Upper lobe of left lung (tissue), 6 donors: ENCODE measurements at regions not wholly inside any gene's neighbourhood (a gene's known extent, or its start where the extent isn't known, plus 50 kb on each side); places are given as distances from the start of the nearest gene placed in this dataset.
"Not testable (repeated sequence)": the region's sequence is repeated elsewhere in the genome, so short reads cannot be mapped to it uniquely, and the experiment has no call there.

ENCODE experiments used
- ATAC-seq, 2 donors: fragments of 200-7000 bp; cut with Tn5 transposase; one replicate each; pipeline ENCODE4 v1.9.1; 2022; ENCODE audit warnings: mild to moderate bottlenecking in 2 of 2, moderate library complexity in 2 of 2; ENCODE audit not compliant: low FRiP score in 2 of 2
- DNase-seq, 2 donors: peaks; one replicate each; pipeline ENCODE4 v3.0.0-alpha.2; 2019 to 2020
- H3K27ac ChIP-seq, 4 donors: fragments of 200-600 bp; sonication (generic); one replicate each; pipeline ENCODE4 v1.5.1; 2016 to 2019
- H3K27me3 ChIP-seq, 4 donors: fragments of 200-600 bp; sonication (generic); one replicate each; pipeline ENCODE4 v1.5.1; 2017 to 2019
- H3K36me3 ChIP-seq, 4 donors: fragments of 200-600 bp; sonication (generic); one replicate each; pipeline ENCODE4 v1.5.1; 2016 to 2019
- H3K4me1 ChIP-seq, 4 donors: fragments of 200-600 bp; sonication (generic); one replicate each; pipeline ENCODE4 v1.5.1; 2018 to 2019
- H3K4me3 ChIP-seq, 4 donors: fragments of 200-600 bp; sonication (generic); one replicate each; pipeline ENCODE4 v1.5.1; 2017 to 2019; ENCODE audit warnings: mild to moderate bottlenecking in 2 of 4, moderate library complexity in 1 of 4
- H3K9me3 ChIP-seq, 4 donors: fragments of 200-600 bp; sonication (generic); one replicate each; pipeline ENCODE4 v1.5.1; 2018 to 2019
- EP300 ChIP-seq, 4 donors: sonication (generic); formaldehyde crosslinking; IDR thresholded peaks; one replicate each; pipeline ENCODE4 v1.5.1; 2017; ENCODE audit warnings: antibody characterized with exemption in 4 of 4, control low read depth in 2 of 4
- POLR2A ChIP-seq, 4 donors: fragments of 450-650 bp; IDR thresholded peaks; one replicate each; pipeline ENCODE4 v1.5.1; 2016 to 2017; ENCODE audit warnings: antibody characterized with exemption in 4 of 4, mild to moderate bottlenecking in 2 of 4
- POLR2AphosphoS5 ChIP-seq, 2 donors: sonication (generic); formaldehyde crosslinking; IDR thresholded peaks; one replicate each; pipeline ENCODE4 v1.5.1; 2017; ENCODE audit warnings: antibody characterized with exemption in 2 of 2
- WGBS, 2 donors: methylation state at CpG; one replicate each; pipeline ENCODE4 v1.1.5; 2017 to 2018; 5-methylcytosine and 5-hydroxymethylcytosine counted together
- TF ChIP-seq, protein P1 (sequence below), 6 experiments: fragments of 450-650 bp in 4 of 6; fragments of 200-600 bp in 2 of 6; sonication (generic) in 2 of 6; IDR thresholded peaks; one replicate each; pipeline ENCODE4 v1.5.1; 2016 to 2019; ENCODE audit warnings: antibody characterized with exemption in 6 of 6
- donor health status: DM: no; HTN: no; CAD: no; lungs with moderate emphysema.
- donor health status: DM: no; HTN: yes; CAD: no; lungs with severe emphysema.

DNA sequence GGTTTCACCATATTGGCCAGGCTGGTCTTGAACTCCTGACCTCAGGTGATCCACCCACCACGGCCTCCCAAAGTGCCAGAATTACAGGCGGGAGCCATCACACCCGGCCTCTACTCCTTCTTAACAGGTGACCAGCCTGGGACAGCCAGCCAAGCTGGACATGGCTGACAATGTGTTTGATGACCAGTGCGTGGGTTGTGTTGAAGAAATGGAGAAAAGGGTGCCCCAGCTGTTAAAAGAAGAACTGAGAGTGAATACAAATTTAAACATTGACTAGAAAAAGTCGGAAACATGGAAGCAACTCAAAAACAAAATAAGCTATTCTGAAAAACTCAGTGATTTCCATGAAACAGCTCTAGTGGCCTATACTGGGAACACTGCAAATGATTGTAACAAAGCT, 86.5 kb upstream of the CLPB start:
- Histone ChIP-seq H3K27me3 (no peaks in the 10 kb centered on the region), H3K36me3 (no peaks in the 10 kb centered on the region), H3K4me3 (no peak overlapping the region), H3K27ac (no peak overlapping the region), H3K9me3 (no peaks in the 10 kb centered on the region), H3K4me1 (peaks cover 0 to 8% (median 2%) of the 10 kb centered on the region in 4 donors)
- ATAC-seq (no peak), DNase-seq (no peak)
- 88 to 90% methylated on average over 5 of the region's 5 CpGs for WGBS, 2 donors
- TF ChIP-seq POLR2A (IDR thresholded peaks at IDR 0.05) (no peak), EP300 (IDR thresholded peaks at IDR 0.05) (no peak), POLR2AphosphoS5 (IDR thresholded peaks at IDR 0.05) (no peak)
- TF ChIP-seq, protein P1, sequence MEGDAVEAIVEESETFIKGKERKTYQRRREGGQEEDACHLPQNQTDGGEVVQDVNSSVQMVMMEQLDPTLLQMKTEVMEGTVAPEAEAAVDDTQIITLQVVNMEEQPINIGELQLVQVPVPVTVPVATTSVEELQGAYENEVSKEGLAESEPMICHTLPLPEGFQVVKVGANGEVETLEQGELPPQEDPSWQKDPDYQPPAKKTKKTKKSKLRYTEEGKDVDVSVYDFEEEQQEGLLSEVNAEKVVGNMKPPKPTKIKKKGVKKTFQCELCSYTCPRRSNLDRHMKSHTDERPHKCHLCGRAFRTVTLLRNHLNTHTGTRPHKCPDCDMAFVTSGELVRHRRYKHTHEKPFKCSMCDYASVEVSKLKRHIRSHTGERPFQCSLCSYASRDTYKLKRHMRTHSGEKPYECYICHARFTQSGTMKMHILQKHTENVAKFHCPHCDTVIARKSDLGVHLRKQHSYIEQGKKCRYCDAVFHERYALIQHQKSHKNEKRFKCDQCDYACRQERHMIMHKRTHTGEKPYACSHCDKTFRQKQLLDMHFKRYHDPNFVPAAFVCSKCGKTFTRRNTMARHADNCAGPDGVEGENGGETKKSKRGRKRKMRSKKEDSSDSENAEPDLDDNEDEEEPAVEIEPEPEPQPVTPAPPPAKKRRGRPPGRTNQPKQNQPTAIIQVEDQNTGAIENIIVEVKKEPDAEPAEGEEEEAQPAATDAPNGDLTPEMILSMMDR (IDR thresholded peaks at IDR 0.05), result no peak

DNA sequence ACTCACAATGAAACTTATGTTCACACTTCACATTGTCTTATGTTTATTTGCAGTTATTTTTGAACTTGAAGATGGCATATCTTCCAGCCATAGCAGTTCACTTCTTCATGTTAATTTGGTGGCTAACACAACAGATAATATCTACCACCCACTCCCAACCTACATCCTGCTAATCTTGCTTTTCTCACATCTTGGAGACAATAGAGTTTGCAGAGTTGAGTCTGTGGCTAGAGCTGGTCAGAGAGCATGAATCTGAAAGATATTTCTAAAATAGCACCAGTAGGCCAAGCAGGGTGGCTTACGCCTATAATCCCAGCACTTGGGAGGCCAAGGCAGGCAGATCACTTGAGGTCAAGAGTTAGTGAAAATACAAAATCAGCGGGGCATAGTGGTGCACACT, 85.6 kb upstream of the CLPB start:
- H3K27ac ChIP-seq, ATAC-seq, H3K36me3 ChIP-seq, H3K9me3 ChIP-seq, H3K27me3 ChIP-seq, DNase-seq, H3K4me3 ChIP-seq, H3K4me1 ChIP-seq: not testable (repeated sequence)
- WGBS, 2 donors, result 70 to 72% methylated on average over 2 of the region's 2 CpGs

GRCh38 chr11:72519220-72519881, 85.0 kb upstream of the CLPB start:
- TF ChIP-seq POLR2AphosphoS5 (IDR thresholded peaks at IDR 0.05) (no peak), POLR2A (IDR thresholded peaks at IDR 0.05) (no peak), EP300 (IDR thresholded peaks at IDR 0.05) (no peak)
- TF ChIP-seq, protein P1 (IDR thresholded peaks at IDR 0.05), result no peak
- ATAC-seq (peak in 1 of 2 donors; percentile 43), DNase-seq (no peak)
- Histone ChIP-seq H3K27me3 (no peaks in the 10 kb centered on the region), H3K9me3 (peaks cover 0 to 4% (median 0%) of the 10 kb centered on the region in 4 donors), H3K27ac (peak overlapping the region in 1 of 4 donors; percentile 3), H3K4me3 (peak overlapping the region in 3 of 4 donors; percentile 15 to 37 (median 23)), H3K36me3 (no peaks in the 10 kb centered on the region), H3K4me1 (peaks cover 0 to 8% (median 2%) of the 10 kb centered on the region in 4 donors)
- WGBS, 2 donors, result 20 to 33% methylated on average over 8 of the region's 8 CpGs

DNA sequence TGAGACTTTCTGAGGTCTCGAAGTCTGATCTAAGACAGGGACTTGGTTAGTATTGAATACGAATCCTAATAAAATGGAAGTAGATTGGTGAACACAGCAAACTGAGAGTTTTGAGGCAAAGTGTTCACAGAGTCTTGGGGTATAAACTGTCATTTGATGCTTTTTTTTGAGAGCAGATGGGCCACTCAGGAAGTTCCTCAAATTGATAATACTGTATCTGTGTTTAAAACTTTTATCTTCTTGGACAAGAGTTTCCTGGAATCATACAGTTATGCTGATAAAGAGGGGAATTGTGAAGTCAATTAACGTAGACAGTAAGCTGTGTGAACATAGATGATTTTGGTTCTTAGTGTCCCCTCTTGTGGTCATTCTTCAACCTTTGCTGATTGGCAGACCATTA, 80.0 kb upstream of the CLPB start:
- no peak for TF ChIP-seq POLR2A (IDR thresholded peaks at IDR 0.05)
- no peak for TF ChIP-seq EP300 (IDR thresholded peaks at IDR 0.05)
- no peak for TF ChIP-seq POLR2AphosphoS5 (IDR thresholded peaks at IDR 0.05)
- TF ChIP-seq, protein P1 (IDR thresholded peaks at IDR 0.05), result no peak
- ATAC-seq (no peak), DNase-seq (no peak)
- Histone ChIP-seq H3K27ac (no peak overlapping the region), H3K9me3 (peaks cover 6 to 22% (median 11%) of the 10 kb centered on the region in 4 donors), H3K27me3 (no peaks in the 10 kb centered on the region), H3K4me1 (peaks cover 0 to under 1% (median 0%) of the 10 kb centered on the region in 4 donors), H3K4me3 (no peak overlapping the region), H3K36me3 (no peaks in the 10 kb centered on the region)
- 79 to 91% methylated on average over 3 of the region's 3 CpGs for WGBS, 2 donors

GRCh38 chr11:72513411-72513810, 79.1 kb upstream of the CLPB start:
- H3K4me1 ChIP-seq, result no peaks in the 10 kb centered on the region
- no peak for DNase-seq
- 78 to 88% methylated on average over 1 of the region's 1 CpG for WGBS, 2 donors
- no peak for TF ChIP-seq POLR2AphosphoS5 (IDR thresholded peaks at IDR 0.05)
- no peak for TF ChIP-seq EP300 (IDR thresholded peaks at IDR 0.05)
- TF ChIP-seq POLR2A (IDR thresholded peaks at IDR 0.05), result no peak
- TF ChIP-seq, protein P1 (IDR thresholded peaks at IDR 0.05), result no peak
- ATAC-seq, result no peak
- no peaks in the 10 kb centered on the region for H3K27me3 ChIP-seq
- H3K9me3 ChIP-seq, result peaks cover 6 to 22% (median 11%) of the 10 kb centered on the region in 4 donors
- H3K36me3 ChIP-seq, result no peaks in the 10 kb centered on the region
- H3K4me3 ChIP-seq, result no peak overlapping the region
- no peak overlapping the region for H3K27ac ChIP-seq
